Spleen (tissue), 11 donors: ENCODE measurements at regions not wholly inside any gene's neighbourhood (a gene's known extent, or its start where the extent isn't known, plus 50 kb on each side); places are given as distances from the start of the nearest gene placed in this dataset.

Experiments
- DNase-seq: peaks from one replicate; pipeline ENCODE4 v3.0.0-alpha.2; 2020
- H3K27ac ChIP-seq, 8 donors: fragments of 200-600 bp; sonication (generic) in 7 of 8; 1 replicate in 4 of 8; 2 replicates in 4 of 8; pipeline versions ENCODE4 v1.5.0 to v1.8.0; 2016 to 2021; ENCODE audit warnings: inconsistent platforms in 4 of 8, mild to moderate bottlenecking in 4 of 8, moderate library complexity in 1 of 8
- H3K27me3 ChIP-seq, 7 donors: fragments of 200-600 bp; sonication (generic) in 6 of 7; replicated peaks in 1 of 7; 1 replicate in 4 of 7; 2 replicates in 3 of 7; pipeline versions ENCODE4 v1.5.0 to v1.8.0; 2016 to 2021; ENCODE audit warnings: inconsistent platforms in 3 of 7, mild to moderate bottlenecking in 1 of 7
- H3K36me3 ChIP-seq, 6 donors: fragments of 200-600 bp; sonication (generic) in 5 of 6; 1 replicate in 4 of 6; 2 replicates in 2 of 6; pipeline versions ENCODE4 v1.5.0 to v1.8.0; 2016 to 2021; ENCODE audit warnings: inconsistent platforms in 2 of 6
- H3K4me1 ChIP-seq, 6 donors: fragments of 200-600 bp; sonication (generic) in 5 of 6; 1 replicate in 3 of 6; 2 replicates in 3 of 6; pipeline versions ENCODE4 v1.5.0 to v1.8.0; 2016 to 2021; ENCODE audit warnings: inconsistent platforms in 3 of 6
- H3K4me3 ChIP-seq, 8 donors: fragments of 200-600 bp; sonication (generic) in 7 of 8; 1 replicate in 4 of 8; 2 replicates in 4 of 8; pipeline versions ENCODE4 v1.5.0 to v1.8.0; 2016 to 2021; ENCODE audit warnings: inconsistent platforms in 4 of 8, mild to moderate bottlenecking in 4 of 8, moderate library complexity in 2 of 8
- H3K9me3 ChIP-seq, 8 donors: fragments of 200-600 bp; sonication (generic) in 7 of 8; 1 replicate in 4 of 8; 2 replicates in 4 of 8; pipeline versions ENCODE4 v1.5.0 to v1.8.0; 2016 to 2021; ENCODE audit warnings: inconsistent platforms in 4 of 8
- POLR2A ChIP-seq, 3 donors: fragments of 450-650 bp; IDR thresholded peaks; one replicate each; pipeline ENCODE4 v1.5.1; 2017; ENCODE audit warnings: antibody characterized with exemption in 3 of 3, mild to moderate bottlenecking in 1 of 3
- POLR2AphosphoS5 ChIP-seq, 3 donors: sonication (generic); formaldehyde crosslinking; IDR thresholded peaks; one replicate each; pipeline ENCODE4 v1.5.1; 2017; ENCODE audit warnings: antibody characterized with exemption in 3 of 3
- WGBS, 5 donors: extraction: QIAGEN DNeasy Blood & Tissue Kit in 3 of 5; methylation state at CpG; one replicate each; pipeline versions ENCODE4 v1.1.5 to v1.1.7; 2013 to 2018; 5-methylcytosine and 5-hydroxymethylcytosine counted together
- intact Hi-C: fragments of 100-400 bp; cut with DNase I; formaldehyde crosslinking; loops from one replicate; pipeline ENCODE4 v1.15.0; 2023; ENCODE audit warnings: low total_unique reads
- TF ChIP-seq, protein P1 (sequence below), 11 experiments: fragments of 200-600 bp in 7 of 11; fragments of 450-650 bp in 4 of 11; sonication (generic) in 4 of 11; IDR thresholded peaks in 8 of 11; conservative IDR thresholded peaks in 3 of 11; 1 replicate in 7 of 11; 2 replicates in 4 of 11; pipeline versions ENCODE4 v1.4.0 to v1.8.0; 2016 to 2021; ENCODE audit warnings: antibody characterized with exemption in 11 of 11, inconsistent platforms in 4 of 11, mild to moderate bottlenecking in 1 of 11
- donor health status: healthy with polysubstance abuse.
- donor health status: DM: no; HTN: no; CAD: no; lungs with moderate emphysema.
- donor health status: DM: no; HTN: no; CAD: no.
- donor health status: Bipolar disorder and iron deficiency.
- donor health status: healthy.
- donor health status: DM: no; HTN: no; CAD: no.
- donor health status: DM: yes; HTN: yes; CAD: no.

DNA sequence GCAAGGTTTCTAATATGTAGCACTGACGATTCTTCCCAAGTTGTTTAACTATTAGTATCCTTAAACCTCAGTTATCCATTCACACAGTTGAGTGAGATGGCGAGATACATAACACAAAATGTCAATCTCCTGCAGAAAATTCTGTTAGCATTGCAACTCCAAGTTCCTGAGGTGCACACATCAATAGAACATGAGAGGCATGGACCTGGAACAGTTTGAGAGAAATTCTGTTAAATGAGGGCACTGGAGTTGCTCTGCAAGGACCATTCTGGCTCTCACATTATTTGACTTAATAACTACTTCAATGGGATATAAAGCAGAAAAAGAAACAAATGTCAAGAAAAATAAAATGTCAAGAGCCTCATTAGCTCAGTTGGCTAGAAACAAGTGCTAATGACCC is 301.2 kb upstream of the DIAPH2 start:
- DNase-seq = no peak
- intact Hi-C loops = no loop called here
- no peaks in the 10 kb centered on the region for H3K27me3 ChIP-seq
- H3K9me3 ChIP-seq = no peaks in the 10 kb centered on the region
- H3K4me1 ChIP-seq = no peaks in the 10 kb centered on the region
- no peaks in the 10 kb centered on the region for H3K36me3 ChIP-seq
- TF ChIP-seq POLR2A (IDR thresholded peaks at IDR 0.05) (no peak), POLR2AphosphoS5 (IDR thresholded peaks at IDR 0.05) (no peak)
- TF ChIP-seq, protein P1, sequence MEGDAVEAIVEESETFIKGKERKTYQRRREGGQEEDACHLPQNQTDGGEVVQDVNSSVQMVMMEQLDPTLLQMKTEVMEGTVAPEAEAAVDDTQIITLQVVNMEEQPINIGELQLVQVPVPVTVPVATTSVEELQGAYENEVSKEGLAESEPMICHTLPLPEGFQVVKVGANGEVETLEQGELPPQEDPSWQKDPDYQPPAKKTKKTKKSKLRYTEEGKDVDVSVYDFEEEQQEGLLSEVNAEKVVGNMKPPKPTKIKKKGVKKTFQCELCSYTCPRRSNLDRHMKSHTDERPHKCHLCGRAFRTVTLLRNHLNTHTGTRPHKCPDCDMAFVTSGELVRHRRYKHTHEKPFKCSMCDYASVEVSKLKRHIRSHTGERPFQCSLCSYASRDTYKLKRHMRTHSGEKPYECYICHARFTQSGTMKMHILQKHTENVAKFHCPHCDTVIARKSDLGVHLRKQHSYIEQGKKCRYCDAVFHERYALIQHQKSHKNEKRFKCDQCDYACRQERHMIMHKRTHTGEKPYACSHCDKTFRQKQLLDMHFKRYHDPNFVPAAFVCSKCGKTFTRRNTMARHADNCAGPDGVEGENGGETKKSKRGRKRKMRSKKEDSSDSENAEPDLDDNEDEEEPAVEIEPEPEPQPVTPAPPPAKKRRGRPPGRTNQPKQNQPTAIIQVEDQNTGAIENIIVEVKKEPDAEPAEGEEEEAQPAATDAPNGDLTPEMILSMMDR (IDR thresholded peaks at IDR 0.05 in 8 of 11, conservative IDR thresholded peaks at IDR 0.05 in 3 of 11) = no peak
- 56 to 90% (median 69%) methylated on average over 2 of the region's 2 CpGs for WGBS, 5 donors
- H3K4me3 ChIP-seq = no peak overlapping the region
- H3K27ac ChIP-seq = no peak overlapping the region

DNA sequence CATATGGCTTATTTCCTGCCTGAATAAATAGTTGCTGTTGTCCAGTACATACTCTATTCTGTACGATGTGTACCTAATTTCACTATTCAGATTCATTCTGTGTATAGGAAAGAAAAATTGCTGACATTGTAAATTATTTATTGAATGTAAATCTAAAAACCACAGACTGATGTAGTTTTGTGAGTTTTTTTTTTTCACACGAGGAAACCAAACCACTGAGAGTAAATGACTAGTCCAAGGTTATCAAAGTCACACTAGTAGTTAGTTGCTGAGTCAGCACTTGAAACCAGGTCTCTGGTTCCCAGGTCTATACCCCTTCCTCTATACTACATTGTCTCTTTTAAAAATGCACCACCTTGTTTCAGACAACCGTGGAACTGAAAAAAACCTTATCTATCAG is 298.3 kb upstream of the DIAPH2 start:
- no peak for TF ChIP-seq POLR2A (IDR thresholded peaks at IDR 0.05)
- no peak overlapping the region for H3K4me3 ChIP-seq
- 50 to 64% (median 57%) methylated on average over 3 of the region's 3 CpGs for WGBS, 5 donors
- no peak overlapping the region for H3K27ac ChIP-seq
- H3K9me3 ChIP-seq = no peaks in the 10 kb centered on the region
- no peaks in the 10 kb centered on the region for H3K27me3 ChIP-seq
- H3K4me1 ChIP-seq = no peaks in the 10 kb centered on the region
- no peaks in the 10 kb centered on the region for H3K36me3 ChIP-seq
- intact Hi-C loops = no loop called here
- no peak for DNase-seq

DNA sequence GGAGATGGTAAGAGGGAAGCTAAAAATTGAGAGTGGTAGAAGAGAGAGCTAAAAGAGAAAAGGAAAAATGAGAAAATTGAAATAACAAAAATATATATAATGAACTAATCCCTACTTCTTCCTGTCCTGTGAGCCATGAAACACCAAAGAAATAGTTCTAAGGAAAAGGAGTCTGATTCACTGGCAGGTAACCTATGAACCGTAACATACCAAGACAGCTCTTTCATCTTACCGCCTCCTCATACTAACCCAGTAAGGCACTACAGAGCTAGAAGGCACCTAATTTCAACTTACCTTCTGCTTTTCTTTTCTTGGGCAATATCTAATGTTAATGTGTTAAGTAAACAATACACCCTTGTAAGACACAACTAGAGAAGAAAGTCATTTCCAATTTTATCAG is 297.7 kb upstream of the DIAPH2 start:
- no peaks in the 10 kb centered on the region for H3K4me1 ChIP-seq
- H3K27ac ChIP-seq = no peak overlapping the region
- WGBS, 5 donors = 93 to 100% (median 96%) methylated on average over 2 of the region's 2 CpGs
- H3K27me3 ChIP-seq = no peaks in the 10 kb centered on the region
- no peaks in the 10 kb centered on the region for H3K9me3 ChIP-seq
- no peak for TF ChIP-seq POLR2A (IDR thresholded peaks at IDR 0.05)
- TF ChIP-seq, protein P1 (IDR thresholded peaks at IDR 0.05 in 8 of 11, conservative IDR thresholded peaks at IDR 0.05 in 3 of 11) = no peak
- TF ChIP-seq POLR2AphosphoS5 (IDR thresholded peaks at IDR 0.05) = no peak
- DNase-seq = no peak
- intact Hi-C loops = no loop called here
- no peak overlapping the region for H3K4me3 ChIP-seq
- no peaks in the 10 kb centered on the region for H3K36me3 ChIP-seq

DNA sequence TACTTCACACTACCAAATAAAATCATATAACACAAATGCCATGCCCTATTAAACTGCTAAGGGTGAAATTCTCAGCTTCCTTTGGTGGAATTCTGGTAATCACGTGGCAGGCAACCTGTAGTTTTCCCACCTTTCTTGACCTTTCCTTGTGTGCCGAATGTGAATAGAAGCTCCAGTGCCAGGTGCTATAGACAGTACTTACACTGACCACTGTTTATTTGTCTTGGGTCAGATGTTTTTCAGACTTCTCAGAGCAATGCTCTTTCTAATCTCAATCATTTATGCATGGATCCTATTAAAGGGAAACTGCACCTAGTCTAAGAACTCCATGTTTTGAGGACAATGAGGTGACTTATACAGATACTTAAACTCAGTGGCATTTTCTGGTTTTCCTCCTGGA is 296.8 kb upstream of the DIAPH2 start:
- no peak overlapping the region for H3K27ac ChIP-seq
- 60 to 91% (median 79%) methylated on average over 2 of the region's 2 CpGs for WGBS, 5 donors
- intact Hi-C loops = no loop called here
- H3K4me1 ChIP-seq = no peaks in the 10 kb centered on the region
- no peaks in the 10 kb centered on the region for H3K36me3 ChIP-seq
- TF ChIP-seq, protein P1 (IDR thresholded peaks at IDR 0.05 in 8 of 11, conservative IDR thresholded peaks at IDR 0.05 in 3 of 11) = no peak
- H3K9me3 ChIP-seq = no peaks in the 10 kb centered on the region
- H3K4me3 ChIP-seq = no peak overlapping the region
- no peaks in the 10 kb centered on the region for H3K27me3 ChIP-seq
- DNase-seq = no peak
